Smooth muscle cell (in vitro differentiated cells): ENCODE measurements at regions not wholly inside any gene's neighbourhood (a gene's known extent, or its start where the extent isn't known, plus 50 kb on each side); places are given as distances from the start of the nearest gene placed in this dataset.

Source experiments
- DNase-seq: peaks from one replicate; lab custom pipeline; 2025; ENCODE audit not compliant: unreplicated experiment; lab: John Stamatoyannopoulos, UW
- H2AFZ ChIP-seq: fragments of 200-600 bp; sonication (generic); 2 replicates; pipeline ENCODE4 v1.6.0; 2016; ENCODE audit warnings: antibody characterized with exemption, low read depth, mild to moderate bottlenecking
- H3F3A ChIP-seq: fragments of 200-600 bp; sonication (generic); 2 replicates; pipeline ENCODE4 v1.6.0; 2017; ENCODE audit warnings: antibody characterized with exemption, low read depth
- H3K27ac ChIP-seq: fragments of 200-600 bp; sonication (generic); 2 replicates; pipeline ENCODE4 v1.5.1; 2016; ENCODE audit warnings: low read depth, mild to moderate bottlenecking
- H3K27me3 ChIP-seq: fragments of 200-600 bp; sonication (generic); 2 replicates; pipeline ENCODE4 v1.6.1; 2016; ENCODE audit warnings: low read depth, mild to moderate bottlenecking
- H3K36me3 ChIP-seq: fragments of 200-600 bp; sonication (generic); 2 replicates; pipeline ENCODE4 v1.5.1; 2016; ENCODE audit warnings: low read depth
- H3K4me1 ChIP-seq: fragments of 200-600 bp; sonication (generic); 2 replicates; pipeline ENCODE4 v1.5.1; 2016; ENCODE audit warnings: low read depth
- H3K4me2 ChIP-seq: fragments of 200-600 bp; sonication (generic); 2 replicates; pipeline ENCODE4 v1.6.0; 2016; ENCODE audit warnings: mild to moderate bottlenecking
- H3K4me3 ChIP-seq: fragments of 200-600 bp; sonication (generic); 2 replicates; pipeline ENCODE4 v1.5.1; 2016; ENCODE audit warnings: mild to moderate bottlenecking
- H3K79me2 ChIP-seq: fragments of 200-600 bp; sonication (generic); 2 replicates; pipeline ENCODE4 v1.6.0; 2016; ENCODE audit warnings: low read depth, mild to moderate bottlenecking
- H3K9ac ChIP-seq: fragments of 200-600 bp; sonication (generic); 2 replicates; pipeline ENCODE4 v1.6.0; 2016; ENCODE audit warnings: low read depth
- H3K9me3 ChIP-seq: fragments of 200-600 bp; sonication (generic); replicated peaks from 2 replicates; pipeline ENCODE4 v1.5.1; 2016; ENCODE audit warnings: low read depth
- H4K20me1 ChIP-seq: fragments of 200-600 bp; sonication (generic); 2 replicates; pipeline ENCODE4 v1.6.0; 2016; ENCODE audit warnings: low read depth
- WGBS: methylation state at CpG from one replicate; pipeline ENCODE4 v1.1.7; 2016; ENCODE audit warnings: low lambda C conversion rate; 5-methylcytosine and 5-hydroxymethylcytosine counted together
- TF ChIP-seq, protein P1 (sequence below): fragments of 200-600 bp; sonication (generic); IDR thresholded peaks from 2 replicates; pipeline ENCODE4 v1.5.1; 2017; ENCODE audit warnings: borderline replicate concordance, mild to moderate bottlenecking, antibody characterized with exemption; ENCODE audit not compliant: insufficient read depth, poor library complexity, severe bottlenecking

DNA sequence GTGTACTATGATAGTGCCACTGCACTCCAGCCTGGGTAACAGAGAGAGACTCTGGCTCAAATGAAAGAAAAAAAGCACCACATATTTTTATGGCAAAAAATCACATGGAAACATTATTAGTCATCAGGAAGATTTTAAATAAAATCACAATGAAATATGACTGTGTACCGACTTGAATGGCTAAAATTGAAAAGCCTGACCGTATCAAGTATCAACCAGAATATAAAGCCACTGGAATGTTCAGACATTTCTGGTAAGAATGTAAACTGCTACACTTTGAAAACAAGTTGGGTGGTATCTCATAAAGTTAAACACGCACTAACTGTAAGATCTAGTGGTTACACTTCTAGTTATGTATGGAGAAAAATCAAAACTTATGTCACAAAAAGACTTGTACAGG, 306.7 kb upstream of the MBL2 start:
- H3K36me3 ChIP-seq: no peaks in the 10 kb centered on the region
- TF ChIP-seq, protein P1, sequence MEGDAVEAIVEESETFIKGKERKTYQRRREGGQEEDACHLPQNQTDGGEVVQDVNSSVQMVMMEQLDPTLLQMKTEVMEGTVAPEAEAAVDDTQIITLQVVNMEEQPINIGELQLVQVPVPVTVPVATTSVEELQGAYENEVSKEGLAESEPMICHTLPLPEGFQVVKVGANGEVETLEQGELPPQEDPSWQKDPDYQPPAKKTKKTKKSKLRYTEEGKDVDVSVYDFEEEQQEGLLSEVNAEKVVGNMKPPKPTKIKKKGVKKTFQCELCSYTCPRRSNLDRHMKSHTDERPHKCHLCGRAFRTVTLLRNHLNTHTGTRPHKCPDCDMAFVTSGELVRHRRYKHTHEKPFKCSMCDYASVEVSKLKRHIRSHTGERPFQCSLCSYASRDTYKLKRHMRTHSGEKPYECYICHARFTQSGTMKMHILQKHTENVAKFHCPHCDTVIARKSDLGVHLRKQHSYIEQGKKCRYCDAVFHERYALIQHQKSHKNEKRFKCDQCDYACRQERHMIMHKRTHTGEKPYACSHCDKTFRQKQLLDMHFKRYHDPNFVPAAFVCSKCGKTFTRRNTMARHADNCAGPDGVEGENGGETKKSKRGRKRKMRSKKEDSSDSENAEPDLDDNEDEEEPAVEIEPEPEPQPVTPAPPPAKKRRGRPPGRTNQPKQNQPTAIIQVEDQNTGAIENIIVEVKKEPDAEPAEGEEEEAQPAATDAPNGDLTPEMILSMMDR: no peak
- H3K4me1 ChIP-seq: no peaks in the 10 kb centered on the region
- H4K20me1 ChIP-seq: no peaks in the 10 kb centered on the region
- 89% methylated on average over 3 of the region's 3 CpGs for WGBS
- H2AFZ ChIP-seq: no peak overlapping the region
- DNase-seq: no peak
- no peak overlapping the region for H3K4me3 ChIP-seq
- no peaks in the 10 kb centered on the region for H3F3A ChIP-seq
- no peak overlapping the region for H3K4me2 ChIP-seq
- no peaks in the 10 kb centered on the region for H3K27me3 ChIP-seq
- H3K9me3 ChIP-seq: no peaks in the 10 kb centered on the region
- H3K9ac ChIP-seq: no peak overlapping the region
- no peak overlapping the region for H3K27ac ChIP-seq
- H3K79me2 ChIP-seq: no peaks in the 10 kb centered on the region

DNA sequence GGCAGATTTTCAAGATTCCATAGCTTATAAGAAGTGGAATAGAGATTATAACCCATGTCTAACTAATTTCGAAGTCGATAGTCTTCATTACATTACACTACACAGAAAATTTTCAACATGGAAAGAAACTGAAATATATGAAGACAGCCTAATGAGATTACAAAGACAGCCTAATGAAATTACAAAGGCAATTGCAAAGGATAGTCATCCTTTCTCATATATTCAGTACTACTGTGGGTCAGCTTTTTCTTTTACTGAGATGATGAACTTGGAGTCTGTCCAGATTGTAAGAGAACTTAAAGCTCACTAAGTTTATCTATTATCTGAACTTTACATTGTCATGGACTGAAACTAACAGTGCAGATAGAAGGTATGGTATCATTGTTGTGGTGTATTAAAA, 304.4 kb upstream of the MBL2 start:
- no peak overlapping the region for H3K4me2 ChIP-seq
- H3K4me1 ChIP-seq: no peaks in the 10 kb centered on the region
- WGBS: 86% methylated on average over 2 of the region's 2 CpGs
- no peak overlapping the region for H3K4me3 ChIP-seq
- no peak overlapping the region for H2AFZ ChIP-seq
- no peaks in the 10 kb centered on the region for H3K79me2 ChIP-seq
- TF ChIP-seq, protein P1: no peak
- no peaks in the 10 kb centered on the region for H4K20me1 ChIP-seq
- H3K9me3 ChIP-seq: no peaks in the 10 kb centered on the region
- no peaks in the 10 kb centered on the region for H3K27me3 ChIP-seq
- no peak overlapping the region for H3K27ac ChIP-seq
- no peaks in the 10 kb centered on the region for H3F3A ChIP-seq
- no peaks in the 10 kb centered on the region for H3K36me3 ChIP-seq
- H3K9ac ChIP-seq: no peak overlapping the region
- no peak for DNase-seq

DNA sequence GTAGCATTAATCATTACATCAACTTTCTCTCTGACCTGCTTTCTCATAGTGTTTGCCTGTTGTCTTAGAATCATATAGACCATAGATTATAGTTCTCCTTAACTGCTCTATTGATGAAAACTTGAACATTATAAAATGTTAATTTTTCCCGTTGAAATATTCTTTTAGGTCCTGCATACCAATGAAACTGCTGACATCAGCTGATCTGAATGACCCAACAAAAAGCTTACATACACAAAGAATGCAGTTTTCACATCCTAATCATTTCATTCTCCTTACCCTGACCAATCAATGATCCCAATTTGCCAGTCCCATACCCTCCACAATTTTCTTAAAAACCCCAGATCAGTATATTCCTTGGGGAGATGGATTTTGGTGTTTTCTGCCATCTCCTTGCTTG, 302.9 kb upstream of the MBL2 start:
- Histone ChIP-seq H3K27ac (no peak overlapping the region), H4K20me1 (no peaks in the 10 kb centered on the region), H3K4me3 (no peak overlapping the region), H3K27me3 (no peaks in the 10 kb centered on the region), H3K79me2 (no peaks in the 10 kb centered on the region), H3K36me3 (no peaks in the 10 kb centered on the region), H3K9me3 (no peaks in the 10 kb centered on the region), H3K9ac (no peak overlapping the region), H3K4me2 (no peak overlapping the region), H2AFZ (no peak overlapping the region), H3F3A (no peaks in the 10 kb centered on the region), H3K4me1 (no peaks in the 10 kb centered on the region)
- TF ChIP-seq, protein P1: no peak
- WGBS: 89% methylated on average over 1 of the region's 1 CpG
- no peak for DNase-seq

DNA sequence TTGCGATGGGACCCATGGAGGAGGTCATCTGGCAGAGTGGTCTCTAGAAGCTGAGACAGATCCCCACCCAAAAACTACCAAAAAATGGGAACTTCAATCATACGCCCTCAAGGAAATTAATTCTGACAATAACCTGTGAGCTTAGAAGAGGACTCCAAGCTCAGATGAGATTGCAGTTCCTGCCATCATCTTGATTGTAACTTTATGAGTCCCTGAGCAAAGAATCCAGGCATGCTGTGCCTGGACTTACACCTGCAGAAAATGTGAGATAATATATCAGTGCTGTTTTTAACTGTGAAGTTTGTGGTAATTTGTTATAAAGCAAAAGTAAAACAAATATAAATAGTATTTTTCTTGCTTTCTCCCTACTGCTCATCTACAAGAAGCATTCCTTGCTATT, 299.6 kb upstream of the MBL2 start:
- DNase-seq: no peak
- Histone ChIP-seq H2AFZ (no peak overlapping the region), H3K36me3 (no peaks in the 10 kb centered on the region), H3K4me3 (no peak overlapping the region), H3K79me2 (no peaks in the 10 kb centered on the region), H4K20me1 (no peaks in the 10 kb centered on the region), H3K4me2 (no peak overlapping the region), H3K27ac (no peak overlapping the region), H3K9ac (no peak overlapping the region), H3K27me3 (no peaks in the 10 kb centered on the region), H3F3A (no peaks in the 10 kb centered on the region), H3K9me3 (no peaks in the 10 kb centered on the region), H3K4me1 (no peaks in the 10 kb centered on the region)
- TF ChIP-seq, protein P1: no peak
- 96% methylated on average over 2 of the region's 2 CpGs for WGBS
